HG03097 (cell line): ENCODE measurements at regions not wholly inside any gene's neighbourhood (a gene's known extent, or its start where the extent isn't known, plus 50 kb on each side); places are given as distances from the start of the nearest gene placed in this dataset.

Experiments used
- ATAC-seq: cut with Tn5 transposase; IDR thresholded peaks from one replicate; pipeline ENCODE4 v1.9.1; 2021; ENCODE audit not compliant: unreplicated experiment, low FRiP score

GRCh38 chr12:13692332-13692731 lies 289.1 kb downstream of the GRIN2B start:
- ATAC-seq, result no peak

- ATAC-seq, result no peak
Observed at GRCh38 chr12:13691598-13691997, 289.8 kb downstream of the GRIN2B start.

- ATAC-seq, result no peak
Observed at GRCh38 chr12:13687633-13688032, 293.8 kb downstream of the GRIN2B start.

- ATAC-seq, result no peak
Observed at GRCh38 chr12:13686260-13686659, 295.1 kb downstream of the GRIN2B start.

- ATAC-seq, result no peak
Observed at GRCh38 chr12:13680916-13681315, 300.5 kb downstream of the GRIN2B start.

- no peak for ATAC-seq
Observed at GRCh38 chr12:13676880-13677279, 304.5 kb downstream of the GRIN2B start.

- no peak for ATAC-seq
Observed at GRCh38 chr12:13670285-13670866, 311.0 kb downstream of the GRIN2B start.

GRCh38 chr12:13668880-13669279 lies 312.5 kb downstream of the GRIN2B start:
- ATAC-seq, result no peak

GRCh38 chr12:13666806-13667205 lies 314.6 kb downstream of the GRIN2B start:
- no peak for ATAC-seq

GRCh38 chr12:13661005-13661887 lies 320.2 kb downstream of the GRIN2B start:
- no peak for ATAC-seq

GRCh38 chr12:13654456-13654855 lies 326.9 kb downstream of the GRIN2B start:
- ATAC-seq, result no peak

GRCh38 chr12:13652105-13652504 lies 329.3 kb downstream of the GRIN2B start:
- ATAC-seq, result no peak

- ATAC-seq, result no peak
Observed at GRCh38 chr12:13635709-13636108, 345.7 kb downstream of the GRIN2B start.

- ATAC-seq, result no peak
Observed at GRCh38 chr12:13631873-13632272, 349.5 kb downstream of the GRIN2B start.

GRCh38 chr12:13630354-13630753 lies 351.0 kb downstream of the GRIN2B start:
- no peak for ATAC-seq

GRCh38 chr12:13628067-13628466 lies 353.3 kb downstream of the GRIN2B start:
- no peak for ATAC-seq

GRCh38 chr12:13627536-13627935 lies 353.9 kb downstream of the GRIN2B start:
- no peak for ATAC-seq

- no peak for ATAC-seq
Observed at GRCh38 chr12:13613297-13613696, 368.1 kb downstream of the GRIN2B start.

GRCh38 chr12:13609894-13610679 lies 371.3 kb downstream of the GRIN2B start:
- no peak for ATAC-seq

GRCh38 chr12:13606290-13606689 lies 375.1 kb downstream of the GRIN2B start:
- ATAC-seq, result no peak

GRCh38 chr12:13603953-13604352 lies 377.4 kb downstream of the GRIN2B start:
- ATAC-seq, result no peak
